GM18873 (cell line): ENCODE measurements at regions not wholly inside any gene's neighbourhood (a gene's known extent, or its start where the extent isn't known, plus 50 kb on each side); places are given as distances from the start of the nearest gene placed in this dataset.
"Not testable (repeated sequence)": the region's sequence is repeated elsewhere in the genome, so short reads cannot be mapped to it uniquely, and the experiment has no call there.

Source experiments
- ATAC-seq: cut with Tn5 transposase; IDR thresholded peaks from one replicate; pipeline ENCODE4 v1.9.1; 2021; ENCODE audit warnings: mild to moderate bottlenecking, moderate library complexity, moderate number of reproducible peaks; ENCODE audit not compliant: unreplicated experiment, low FRiP score

GRCh38 chr5:120270498-120270897 lies 193.6 kb upstream of the PRR16 start:
- no peak for ATAC-seq

- no peak for ATAC-seq
Measured at GRCh38 chr5:120293796-120294195, 170.3 kb upstream of the PRR16 start.

- no peak for ATAC-seq
Measured at GRCh38 chr5:120297616-120298015, 166.5 kb upstream of the PRR16 start.

GRCh38 chr5:120298981-120299380 lies 165.1 kb upstream of the PRR16 start:
- ATAC-seq: no peak

GRCh38 chr5:120304663-120305062 lies 159.4 kb upstream of the PRR16 start:
- ATAC-seq: no peak

DNA sequence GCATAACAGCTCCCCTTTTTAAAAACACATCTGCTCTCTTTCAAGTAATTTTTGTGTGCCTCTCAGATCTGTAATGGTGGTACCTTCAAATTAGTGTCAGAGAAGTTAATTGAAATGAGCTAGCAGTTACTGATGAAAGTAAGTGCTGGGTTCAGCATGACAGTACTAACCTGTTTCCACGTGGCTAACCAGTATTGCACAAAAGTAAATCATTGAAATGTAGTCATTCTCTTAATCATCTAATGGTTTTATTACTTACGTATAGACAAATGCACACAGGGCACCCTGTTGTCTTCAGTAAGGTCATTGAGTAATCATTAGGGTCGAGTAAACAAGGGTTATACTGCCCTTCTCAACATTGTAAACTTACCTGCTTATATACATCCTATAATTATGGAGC lies 157.8 kb upstream of the PRR16 start:
- no peak for ATAC-seq

GRCh38 chr5:120314191-120314590 lies 149.9 kb upstream of the PRR16 start:
- ATAC-seq: no peak

GRCh38 chr5:120320626-120321025 lies 143.5 kb upstream of the PRR16 start:
- ATAC-seq: no peak

DNA sequence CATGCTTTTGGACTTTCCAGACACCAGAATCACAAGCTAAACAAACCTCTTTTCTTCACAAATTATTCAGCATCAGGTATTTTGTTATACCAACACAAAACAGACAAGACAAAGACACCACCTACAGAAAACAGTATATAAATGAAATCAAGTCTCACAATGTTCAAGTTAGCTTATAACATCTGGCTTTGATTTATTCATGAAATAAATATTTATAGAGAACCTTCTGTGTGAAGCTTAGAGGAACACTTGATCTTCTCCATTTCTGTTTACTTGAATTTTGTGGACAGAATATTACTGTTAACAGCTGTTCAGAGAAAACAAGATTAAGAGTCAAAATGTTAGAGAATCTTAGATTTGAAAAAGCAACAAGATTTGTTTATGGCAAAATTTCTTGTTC lies 137.4 kb upstream of the PRR16 start:
- ATAC-seq: no peak

GRCh38 chr5:120327180-120327579 lies 136.9 kb upstream of the PRR16 start:
- no peak for ATAC-seq

GRCh38 chr5:120329095-120329494 lies 135.0 kb upstream of the PRR16 start:
- ATAC-seq: no peak

DNA sequence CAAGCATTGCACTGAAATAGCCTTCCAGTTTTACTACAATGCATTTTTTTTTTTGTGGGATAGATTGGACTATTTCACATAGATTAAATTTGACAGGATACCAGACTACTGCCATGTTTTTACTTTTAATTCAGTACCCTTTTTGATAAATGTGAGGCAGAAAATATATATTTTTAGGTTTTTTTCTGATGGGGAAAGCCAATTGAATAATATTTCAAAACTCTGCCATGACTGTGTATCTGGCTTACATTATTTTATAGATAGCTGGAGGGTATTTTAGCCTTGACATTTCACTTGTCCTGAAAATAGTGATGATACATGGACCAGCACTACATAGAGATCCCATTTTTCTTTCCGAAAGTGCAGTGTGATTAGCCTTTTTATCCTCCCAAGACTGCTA lies 133.5 kb upstream of the PRR16 start:
- no peak for ATAC-seq

DNA sequence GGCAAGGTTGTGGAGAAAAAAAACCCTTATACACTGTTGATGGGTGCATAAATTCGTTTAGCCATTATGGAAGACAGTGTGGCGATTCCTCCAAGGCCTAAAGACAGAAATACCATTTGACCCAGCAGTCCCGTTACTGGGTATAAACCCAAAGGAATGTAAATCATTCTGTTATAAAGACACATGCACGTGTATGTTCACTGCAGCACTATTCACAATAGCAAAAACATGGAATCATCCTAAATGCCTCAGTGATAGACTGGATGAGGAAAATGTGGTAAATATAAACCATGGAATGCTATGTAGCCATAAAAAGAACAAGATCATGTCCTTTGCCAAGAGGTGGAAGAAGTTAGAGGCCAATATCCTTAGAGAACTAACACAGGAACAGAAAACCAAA lies 119.9 kb upstream of the PRR16 start:
- ATAC-seq: no peak

DNA sequence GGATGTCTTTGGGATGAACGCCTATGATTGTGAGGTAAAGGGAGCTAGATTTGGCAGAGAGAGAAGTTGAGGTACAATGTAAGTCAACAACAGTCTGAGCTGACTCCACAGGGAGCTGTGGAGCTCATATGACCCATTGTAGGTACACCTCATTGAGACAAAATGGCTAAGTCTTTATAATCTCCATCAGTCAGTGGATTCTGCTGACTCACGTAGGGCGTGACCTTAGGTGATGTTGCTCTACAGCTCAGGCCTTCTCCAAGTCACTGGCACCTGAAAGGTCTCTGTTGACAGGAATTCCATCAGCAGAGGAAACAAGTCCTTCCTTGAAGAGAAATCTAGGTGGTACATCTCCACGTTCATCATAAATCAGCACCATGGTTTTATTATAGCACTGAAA lies 118.2 kb upstream of the PRR16 start:
- no peak for ATAC-seq

DNA sequence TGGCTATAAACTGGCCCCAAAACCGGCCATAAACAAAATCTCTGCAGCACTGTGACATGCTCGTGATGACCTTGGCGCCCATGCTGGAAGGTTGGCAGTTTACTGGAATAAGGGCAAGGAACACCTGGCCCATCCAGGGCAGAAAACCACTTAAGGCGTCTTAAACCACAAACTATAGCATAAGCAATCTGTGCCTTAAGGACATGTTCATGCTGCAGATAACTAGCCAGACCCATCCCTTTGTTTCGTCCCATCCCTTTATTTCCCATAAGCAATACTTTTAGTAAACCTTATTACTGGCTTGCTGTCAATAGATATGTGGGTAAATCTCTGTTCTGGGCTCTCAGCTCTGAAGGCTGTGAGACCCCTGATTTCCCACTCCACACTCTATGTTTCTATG lies 113.0 kb upstream of the PRR16 start:
- not testable (repeated sequence) for ATAC-seq

GRCh38 chr5:120354126-120354525 lies 110.0 kb upstream of the PRR16 start:
- no peak for ATAC-seq

DNA sequence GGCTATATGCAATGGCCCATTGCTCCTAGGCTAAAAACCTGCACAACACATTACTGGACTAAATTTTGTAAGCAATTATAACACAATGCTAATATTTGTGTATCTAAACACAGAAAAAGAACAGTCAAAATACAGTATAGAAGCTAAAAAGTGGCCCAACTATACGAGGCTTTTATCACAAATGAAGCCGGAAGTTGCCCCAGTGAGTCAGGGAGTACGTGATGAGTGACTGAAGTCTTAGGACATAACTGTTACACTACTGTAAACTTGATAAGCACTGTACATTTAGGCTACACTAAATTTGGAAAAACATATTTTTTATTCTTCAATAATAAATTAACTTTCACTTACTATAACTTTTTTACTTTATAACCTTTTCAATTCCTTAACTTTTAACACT lies 105.2 kb upstream of the PRR16 start:
- ATAC-seq: no peak

DNA sequence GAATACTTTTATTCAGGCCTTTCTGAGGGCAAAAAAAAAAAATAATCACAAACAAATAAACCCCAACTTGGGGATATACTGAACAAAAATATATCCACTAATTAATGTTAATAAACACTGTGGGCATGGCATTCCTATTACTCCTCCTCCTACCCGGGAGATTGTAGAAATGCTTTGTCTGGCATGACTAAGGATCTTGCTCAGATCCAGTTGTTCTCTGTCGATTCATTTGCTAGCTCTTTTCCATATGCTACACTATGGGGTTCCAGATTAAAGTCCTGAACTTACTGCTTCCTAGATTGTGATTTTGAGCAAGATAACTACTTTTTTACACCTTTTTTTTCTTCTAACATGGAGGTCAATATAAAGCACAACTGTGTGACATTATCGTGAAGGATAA lies 102.2 kb upstream of the PRR16 start:
- no peak for ATAC-seq

DNA sequence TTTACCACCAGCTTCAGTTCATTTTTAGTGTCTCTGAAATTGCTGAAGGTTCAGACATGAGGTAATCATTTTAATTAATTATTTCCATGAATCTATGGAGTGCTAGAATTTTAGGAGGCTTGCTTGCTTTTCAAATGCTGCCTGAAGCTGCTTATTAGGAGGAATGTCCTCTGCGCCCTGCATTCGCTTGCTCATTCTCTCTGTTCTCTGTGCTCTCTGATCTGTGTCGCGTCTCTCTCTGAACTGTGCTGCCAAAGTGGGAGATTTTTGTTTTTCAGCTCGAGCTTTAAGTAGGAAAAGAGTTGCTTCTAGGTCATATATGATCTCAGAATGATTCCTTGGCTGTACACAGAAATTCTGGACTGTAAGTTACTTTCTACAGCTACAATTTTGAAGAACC lies 101.7 kb upstream of the PRR16 start:
- no peak for ATAC-seq

GRCh38 chr5:120365656-120366446 lies 98.2 kb upstream of the PRR16 start:
- ATAC-seq: no peak

- no peak for ATAC-seq
Measured at GRCh38 chr5:120367896-120368634, 96.0 kb upstream of the PRR16 start.
